Psoas muscle (tissue), 7 donors: ENCODE measurements at regions not wholly inside any gene's neighbourhood (a gene's known extent, or its start where the extent isn't known, plus 50 kb on each side); places are given as distances from the start of the nearest gene placed in this dataset.

Source experiments
- ATAC-seq, 4 donors: fragments of 200-7000 bp; cut with Tn5 transposase; one replicate each; pipeline ENCODE4 v1.9.1; 2020; ENCODE audit warnings: moderate library complexity in 3 of 4, mild to moderate bottlenecking in 2 of 4
- DNase-seq, 2 donors: peaks; one replicate each; pipeline ENCODE4 v3.0.0-alpha.2; 2020
- H3K27ac ChIP-seq: fragments of 200-600 bp; one replicate; pipeline ENCODE4 v1.8.0; 2022
- H3K27me3 ChIP-seq, 3 donors: fragments of 200-600 bp in 1 of 3; one replicate each; pipeline versions ENCODE4 v1.6.1 to v1.8.0; 2013 to 2022; ENCODE audit warnings: low read length in 2 of 3, mild to moderate bottlenecking in 2 of 3, moderate library complexity in 1 of 3; ENCODE audit not compliant: insufficient read depth in 3 of 3
- H3K36me3 ChIP-seq, 2 donors: fragments of 200-600 bp in 1 of 2; one replicate each; pipeline versions ENCODE4 v1.6.1 to v1.8.0; 2013 to 2022; ENCODE audit warnings: low read depth in 1 of 2, mild to moderate bottlenecking in 1 of 2, moderate library complexity in 1 of 2; ENCODE audit not compliant: insufficient read depth in 1 of 2
- H3K4me1 ChIP-seq: fragments of 200-600 bp; one replicate; pipeline ENCODE4 v1.8.0; 2022
- H3K4me3 ChIP-seq: fragments of 200-600 bp; one replicate; pipeline ENCODE4 v1.8.0; 2022; ENCODE audit warnings: mild to moderate bottlenecking
- H3K9me3 ChIP-seq: fragments of 200-600 bp; one replicate; pipeline ENCODE4 v1.8.0; 2022
- CTCF ChIP-seq: fragments of 200-600 bp; IDR thresholded peaks from one replicate; pipeline ENCODE4 v1.8.0; 2022; ENCODE audit warnings: antibody characterized with exemption
- WGBS, 3 donors: extraction: QIAGEN DNeasy Blood & Tissue Kit; methylation state at CpG; one replicate each; pipeline versions ENCODE4 v1.1.6 to v1.1.7; 2013; 5-methylcytosine and 5-hydroxymethylcytosine counted together
- intact Hi-C, 2 donors: fragments of 100-400 bp; cut with DNase I; formaldehyde crosslinking; loops; one replicate each; pipeline versions ENCODE4 v1.11.0 to v1.14.2; 2022
- donor health status: healthy with polysubstance abuse.
- donor health status: DM: no; HTN: no; CAD: no; lungs with moderate emphysema.
- donor health status: Bipolar disorder and iron deficiency.
- donor health status: healthy.
- donor health status: DM: yes; HTN: yes; CAD: no.
- donor health status: DM: no; HTN: no; CAD: no.
- donor health status: DM: yes; HTN: yes; CAD: no.

DNA sequence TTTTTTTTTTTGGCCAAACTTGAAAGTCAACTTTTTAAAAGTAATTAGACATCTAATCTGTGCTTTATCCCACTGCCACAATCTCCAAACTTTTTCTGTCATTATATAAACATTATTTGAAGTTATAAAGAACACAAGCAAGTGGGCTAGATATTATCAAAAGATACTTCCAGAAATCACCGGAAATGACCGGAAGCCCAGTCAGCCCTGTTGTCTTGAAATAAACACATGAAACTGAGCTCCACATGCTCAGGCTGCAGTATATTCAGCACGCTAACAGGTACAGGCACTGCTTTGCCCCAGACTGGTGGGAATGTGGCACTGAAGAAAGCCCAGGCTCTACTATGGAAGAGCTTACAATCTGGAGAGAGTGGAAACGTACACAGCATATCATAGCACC lies 158.9 kb upstream of the PLEKHG7 start:
- H3K27me3 ChIP-seq, result no peaks in the 10 kb centered on the region
- WGBS, 3 donors, result 73 to 79% (median 79%) methylated on average over 4 of the region's 4 CpGs
- no peaks in the 10 kb centered on the region for H3K36me3 ChIP-seq
- ATAC-seq, result no peak
- no peak for TF ChIP-seq CTCF
- H3K9me3 ChIP-seq, result no peaks in the 10 kb centered on the region
- H3K27ac ChIP-seq, result no peak overlapping the region
- no peak overlapping the region for H3K4me3 ChIP-seq
- DNase-seq, result no peak
- no peaks in the 10 kb centered on the region for H3K4me1 ChIP-seq
- intact Hi-C loops, result no loop called here

GRCh38 chr12:92543359-92543758 lies 159.4 kb upstream of the PLEKHG7 start:
- Histone ChIP-seq H3K4me3 (no peak overlapping the region), H3K36me3 (no peaks in the 10 kb centered on the region), H3K9me3 (no peaks in the 10 kb centered on the region), H3K4me1 (no peaks in the 10 kb centered on the region), H3K27me3 (no peaks in the 10 kb centered on the region), H3K27ac (no peak overlapping the region)
- WGBS, 3 donors, result 21 to 38% (median 23%) methylated on average over 1 of the region's 1 CpG
- no peak for ATAC-seq
- intact Hi-C loops, result no loop called here
- no peak for DNase-seq
- TF ChIP-seq CTCF, result no peak

- Histone ChIP-seq H3K4me1 (no peaks in the 10 kb centered on the region), H3K27ac (no peak overlapping the region), H3K27me3 (no peaks in the 10 kb centered on the region), H3K9me3 (no peaks in the 10 kb centered on the region), H3K36me3 (no peaks in the 10 kb centered on the region), H3K4me3 (no peak overlapping the region)
- intact Hi-C loops, result no loop called here
- WGBS, 3 donors, result 91 to 97% (median 94%) methylated on average over 2 of the region's 2 CpGs
- no peak for TF ChIP-seq CTCF
- ATAC-seq (no peak), DNase-seq (no peak)
Measured at GRCh38 chr12:92541731-92542130, 161.1 kb upstream of the PLEKHG7 start.

- no peaks in the 10 kb centered on the region for H3K27me3 ChIP-seq
- no peak overlapping the region for H3K4me3 ChIP-seq
- DNase-seq, result no peak
- no peaks in the 10 kb centered on the region for H3K9me3 ChIP-seq
- no peaks in the 10 kb centered on the region for H3K4me1 ChIP-seq
- peak overlapping the region; percentile 19 for H3K27ac ChIP-seq
- WGBS, 3 donors, result 61 to 75% (median 72%) methylated on average over 3 of the region's 3 CpGs
- H3K36me3 ChIP-seq, result no peaks in the 10 kb centered on the region
- TF ChIP-seq CTCF, result no peak
- ATAC-seq, result peak in 1 of 4 donors; percentile 15
- intact Hi-C loops, result no loop called here
Measured at GRCh38 chr12:92540782-92541423, 161.9 kb upstream of the PLEKHG7 start.
